Heart right ventricle (tissue), 16 donors: ENCODE measurements at regions not wholly inside any gene's neighbourhood (a gene's known extent, or its start where the extent isn't known, plus 50 kb on each side); places are given as distances from the start of the nearest gene placed in this dataset.
"Not testable (repeated sequence)": the region's sequence is repeated elsewhere in the genome, so short reads cannot be mapped to it uniquely, and the experiment has no call there.

ENCODE experiments used
- ATAC-seq, 8 donors: fragments of 200-7000 bp; cut with Tn5 transposase; one replicate each; pipeline ENCODE4 v1.9.1; 2020; ENCODE audit warnings: mild to moderate bottlenecking in 8 of 8, moderate library complexity in 8 of 8, moderate number of reproducible peaks in 1 of 8
- DNase-seq, 2 donors: peaks; one replicate each; pipeline ENCODE4 v3.0.0-alpha.2; 2020
- H3K27ac ChIP-seq, 10 donors: fragments of 200-600 bp; sonication (generic) in 2 of 10; one replicate each; pipeline versions ENCODE4 v1.5.0 to v1.8.0; 2020 to 2022; ENCODE audit warnings: mild to moderate bottlenecking in 3 of 10
- H3K27me3 ChIP-seq, 7 donors: fragments of 200-600 bp; one replicate each; pipeline ENCODE4 v1.8.0; 2021 to 2022; ENCODE audit warnings: mild to moderate bottlenecking in 2 of 7
- H3K36me3 ChIP-seq, 9 donors: fragments of 200-600 bp; sonication (generic) in 1 of 9; one replicate each; pipeline versions ENCODE4 v1.5.0 to v1.8.0; 2020 to 2022; ENCODE audit warnings: mild to moderate bottlenecking in 2 of 9
- H3K4me1 ChIP-seq, 9 donors: fragments of 200-600 bp; sonication (generic) in 1 of 9; one replicate each; pipeline versions ENCODE4 v1.5.0 to v1.8.0; 2020 to 2022; ENCODE audit warnings: mild to moderate bottlenecking in 4 of 9
- H3K4me3 ChIP-seq, 10 donors: fragments of 200-600 bp; sonication (generic) in 2 of 10; one replicate each; pipeline versions ENCODE4 v1.5.0 to v1.8.0; 2020 to 2022; ENCODE audit warnings: mild to moderate bottlenecking in 7 of 10, moderate library complexity in 2 of 10
- H3K9me3 ChIP-seq, 11 donors: fragments of 200-600 bp in 10 of 11; sonication (generic) in 2 of 11; one replicate each; pipeline versions ENCODE4 v1.5.0 to v1.8.0; 2013 to 2022; ENCODE audit warnings: mild to moderate bottlenecking in 2 of 11, control low read depth in 1 of 11, moderate library complexity in 1 of 11
- CTCF ChIP-seq, 9 donors: fragments of 200-600 bp; sonication (generic) in 2 of 9; IDR thresholded peaks; one replicate each; pipeline versions ENCODE4 v1.5.0 to v1.8.0; 2021 to 2022; ENCODE audit warnings: antibody characterized with exemption in 9 of 9, mild to moderate bottlenecking in 5 of 9, moderate library complexity in 1 of 9
- WGBS, 2 donors: extraction: QIAGEN DNeasy Blood & Tissue Kit; methylation state at CpG; one replicate each; pipeline ENCODE4 v1.1.7; 2013; ENCODE audit warnings: inconsistent platforms in 1 of 2; 5-methylcytosine and 5-hydroxymethylcytosine counted together
- intact Hi-C, 10 donors: fragments of 100-400 bp; cut with DNase I; formaldehyde crosslinking; loops; one replicate each; pipeline versions ENCODE4 v1.11.1 to v1.14.2; 2022
- donor health status: Arrhythmogenic right ventricular cardiomyopathy.
- donor health status: ischemic (EF 13 %, LVEDD 7.1; RV severe dilation, severe dysfunction).
- donor health status: healthy with polysubstance abuse.
- donor health status: DM: no; HTN: yes; CAD: no.
- donor health status: DM: no; HTN: no; CAD: no.
- donor health status: ischemic (EF 25% LVEDD 6.9; RV normal size, moderate dysfunction).
- donor health status: ischemic (EF 25% LVEDD 5.7; RV mildly dilated, moderate dysfunction).
- donor health status: healthy.
- donor health status: DM: yes; HTN: yes; CAD: no.
- donor health status: Ischemic cardiomyopathy.
- donor health status: ischemic (EF 35%, LVEDD 5.7; RV mildly dilated, moderate dysfunction).
- donor health status: nonischemic (EF 11% LVEDD 7.7; RV severe dilation, severe dysfunction).
- donor health status: DM: yes; HTN: yes; CAD: no.
- donor health status: PGD.
- donor health status: ischemic (EF 29% LVEDD 5.4; RV normal size, mild dysfunction).
- donor health status: nonischemic (EF 23%, LVEDD 6.1; RV moderate dilation, normal function).

- Histone ChIP-seq H3K4me3 (no peak overlapping the region), H3K36me3 (no peaks in the 10 kb centered on the region), H3K9me3 (no peaks in the 10 kb centered on the region), H3K27ac (no peak overlapping the region), H3K4me1 (no peaks in the 10 kb centered on the region), H3K27me3 (no peaks in the 10 kb centered on the region)
- DNase-seq (no peak), ATAC-seq (no peak)
- intact Hi-C loops, result no loop called here
- WGBS, 2 donors, result 89 to 91% methylated on average over 2 of the region's 2 CpGs
- TF ChIP-seq CTCF (IDR thresholded peaks at IDR 0.05), result no peak
Observed at GRCh38 chr7:106583100-106583499, 77.9 kb downstream of the CCDC71L start.

- Histone ChIP-seq H3K9me3 (no peaks in the 10 kb centered on the region), H3K27ac (no peak overlapping the region), H3K27me3 (no peaks in the 10 kb centered on the region), H3K4me1 (no peaks in the 10 kb centered on the region), H3K36me3 (no peaks in the 10 kb centered on the region), H3K4me3 (no peak overlapping the region)
- intact Hi-C loops, result no loop called here
- no peak for ATAC-seq
- TF ChIP-seq CTCF (IDR thresholded peaks at IDR 0.05), result no peak
- no peak for DNase-seq
- 86 to 88% methylated on average over 2 of the region's 2 CpGs for WGBS, 2 donors
Observed at GRCh38 chr7:106582365-106582764, 78.6 kb downstream of the CCDC71L start.

- H3K36me3 ChIP-seq, DNase-seq, H3K4me3 ChIP-seq, H3K27me3 ChIP-seq, H3K27ac ChIP-seq, ATAC-seq, intact Hi-C loops, H3K9me3 ChIP-seq, H3K4me1 ChIP-seq: not testable (repeated sequence)
- WGBS, 2 donors, result 92 to 95% methylated on average over 11 to 13 of the region's 13 CpGs
Observed at GRCh38 chr7:106579086-106579485, 81.9 kb downstream of the CCDC71L start.

DNA sequence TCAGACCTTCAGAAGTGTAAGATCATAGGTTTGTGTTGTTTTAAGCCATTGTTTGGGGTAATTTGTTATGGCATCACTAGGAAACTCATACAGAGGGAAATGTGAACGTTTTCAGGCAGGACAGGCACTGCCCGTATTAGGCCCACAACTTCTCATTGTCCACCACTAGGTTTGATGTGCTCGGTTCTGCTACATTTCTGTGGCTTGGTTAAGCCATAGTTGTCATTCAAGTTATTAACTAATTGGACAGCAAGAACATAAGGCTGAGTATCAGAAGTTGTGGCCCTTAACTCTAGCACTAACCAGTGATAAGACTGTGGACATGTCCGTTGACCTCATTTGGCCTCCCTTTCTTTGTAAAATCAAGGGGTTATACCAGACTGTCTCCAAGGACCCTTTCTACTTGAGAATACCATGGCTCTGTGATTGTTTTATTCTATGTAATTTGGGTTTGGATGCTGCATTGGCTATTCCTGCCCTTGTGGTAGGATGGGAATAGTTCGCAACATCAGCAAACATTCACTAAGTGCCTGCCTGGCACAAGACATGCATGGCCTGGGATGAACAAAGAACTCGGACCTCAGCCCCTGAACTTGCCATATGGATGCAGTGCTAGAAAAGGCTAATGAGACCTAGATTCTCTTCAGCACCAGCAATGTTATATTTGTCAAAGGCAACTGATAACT lies 85.7 kb downstream of the CCDC71L start:
- 91 to 93% methylated on average over 6 of the region's 6 CpGs for WGBS, 2 donors
- H3K36me3 ChIP-seq, result no peaks in the 10 kb centered on the region
- intact Hi-C loops, result no loop called here

More for the DNA sequence above, 85.7 kb downstream of the CCDC71L start:
- no peak for TF ChIP-seq CTCF (IDR thresholded peaks at IDR 0.05)
- H3K9me3 ChIP-seq, result no peaks in the 10 kb centered on the region
- no peak overlapping the region for H3K4me3 ChIP-seq
- DNase-seq, result no peak
- no peaks in the 10 kb centered on the region for H3K4me1 ChIP-seq
- no peaks in the 10 kb centered on the region for H3K27me3 ChIP-seq
- no peak for ATAC-seq
- no peak overlapping the region for H3K27ac ChIP-seq
